Keratinocyte (primary cell): ENCODE measurements at regions not wholly inside any gene's neighbourhood (a gene's known extent, or its start where the extent isn't known, plus 50 kb on each side); places are given as distances from the start of the nearest gene placed in this dataset.

Experiments used
- EZH2 ChIP-seq: IDR thresholded peaks from one replicate; pipeline ENCODE4 v1.6.1; 2012; ENCODE audit warnings: inconsistent platforms, mild to moderate bottlenecking, low read length, moderate library complexity
- TF ChIP-seq, protein P1 (sequence below), 3 experiments: IDR thresholded peaks in 1 of 3; conservative IDR thresholded peaks in 1 of 3; optimal IDR thresholded peaks in 1 of 3; 2 replicates in 2 of 3; 3 replicates in 1 of 3; pipeline versions ENCODE3 to v1.5.1; 2011; ENCODE audit warnings: low read length in 3 of 3, mild to moderate bottlenecking in 3 of 3, moderate library complexity in 2 of 3, control low read depth in 1 of 3, inconsistent platforms in 1 of 3; ENCODE audit not compliant: insufficient read depth in 2 of 3; ENCODE audit errors: extremely low read depth in 1 of 3

DNA sequence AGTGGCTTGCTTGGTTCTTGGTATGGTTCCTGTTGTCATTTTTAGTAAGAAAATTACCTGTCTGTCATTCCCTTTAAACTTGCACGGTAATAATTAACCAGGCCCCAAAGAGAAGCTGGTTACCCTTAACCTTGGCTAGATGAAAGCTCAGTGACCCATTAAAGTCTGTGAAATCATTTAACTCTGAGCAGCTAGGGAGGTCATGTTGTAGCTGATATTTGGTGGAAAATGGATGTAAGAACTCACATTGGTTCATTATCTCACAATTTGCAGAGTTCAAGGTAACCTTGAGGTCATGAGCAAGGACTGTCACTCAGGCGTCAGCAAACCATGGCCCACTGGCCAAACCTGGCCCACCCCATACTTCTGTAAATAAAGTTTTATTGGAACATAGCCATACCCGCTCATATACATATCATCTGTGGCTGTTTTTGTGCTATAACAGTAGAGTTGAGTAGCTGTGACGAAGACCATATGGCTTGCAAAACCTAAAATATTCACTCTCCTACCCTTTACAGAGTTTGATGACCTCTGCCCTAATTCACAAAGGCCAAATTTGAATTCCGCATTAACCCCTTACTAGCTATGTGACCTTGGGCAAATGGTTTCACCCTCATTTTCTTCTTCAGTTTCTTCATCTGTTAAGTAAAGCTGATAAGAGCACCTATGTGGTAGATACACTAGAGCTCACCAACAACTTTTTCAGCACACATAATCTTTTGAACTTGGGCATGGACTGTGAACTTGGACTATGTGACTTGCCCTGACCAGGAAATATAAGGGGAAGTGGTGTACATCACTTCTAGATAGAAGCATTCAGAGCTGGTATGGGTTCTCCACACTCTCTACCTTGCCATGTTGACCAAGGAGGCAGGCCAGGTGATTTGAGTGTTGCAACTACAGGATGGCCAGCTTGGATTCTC lies 61.5 kb upstream of the CPEB4 start:
- TF ChIP-seq, protein P1, sequence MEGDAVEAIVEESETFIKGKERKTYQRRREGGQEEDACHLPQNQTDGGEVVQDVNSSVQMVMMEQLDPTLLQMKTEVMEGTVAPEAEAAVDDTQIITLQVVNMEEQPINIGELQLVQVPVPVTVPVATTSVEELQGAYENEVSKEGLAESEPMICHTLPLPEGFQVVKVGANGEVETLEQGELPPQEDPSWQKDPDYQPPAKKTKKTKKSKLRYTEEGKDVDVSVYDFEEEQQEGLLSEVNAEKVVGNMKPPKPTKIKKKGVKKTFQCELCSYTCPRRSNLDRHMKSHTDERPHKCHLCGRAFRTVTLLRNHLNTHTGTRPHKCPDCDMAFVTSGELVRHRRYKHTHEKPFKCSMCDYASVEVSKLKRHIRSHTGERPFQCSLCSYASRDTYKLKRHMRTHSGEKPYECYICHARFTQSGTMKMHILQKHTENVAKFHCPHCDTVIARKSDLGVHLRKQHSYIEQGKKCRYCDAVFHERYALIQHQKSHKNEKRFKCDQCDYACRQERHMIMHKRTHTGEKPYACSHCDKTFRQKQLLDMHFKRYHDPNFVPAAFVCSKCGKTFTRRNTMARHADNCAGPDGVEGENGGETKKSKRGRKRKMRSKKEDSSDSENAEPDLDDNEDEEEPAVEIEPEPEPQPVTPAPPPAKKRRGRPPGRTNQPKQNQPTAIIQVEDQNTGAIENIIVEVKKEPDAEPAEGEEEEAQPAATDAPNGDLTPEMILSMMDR (optimal IDR thresholded peaks at IDR 0.05 in 1 of 3, IDR thresholded peaks at IDR 0.05 in 1 of 3, conservative IDR thresholded peaks at IDR 0.05 in 1 of 3; ENCODE audit: extremely low read depth in 1 of 3, insufficient read depth in 2 of 3, low read length in 3 of 3) = no peak
- TF ChIP-seq EZH2 = no peak
